BLaER1 (cell line): ENCODE measurements at regions not wholly inside any gene's neighbourhood (a gene's known extent, or its start where the extent isn't known, plus 50 kb on each side); places are given as distances from the start of the nearest gene placed in this dataset.

Source experiments
- H3K27ac ChIP-seq: shearing (Covaris generic); formaldehyde crosslinking; 2 replicates; pipeline ENCODE4 v1.8.1; 2022
- H3K27me3 ChIP-seq: shearing (Covaris generic); formaldehyde crosslinking; 2 replicates; pipeline ENCODE4 v1.8.1; 2022
- H3K36me3 ChIP-seq: shearing (Covaris generic); formaldehyde crosslinking; 2 replicates; pipeline ENCODE4 v1.8.1; 2022
- H3K4me1 ChIP-seq: shearing (Covaris generic); formaldehyde crosslinking; 2 replicates; pipeline ENCODE4 v1.8.1; 2022
- H3K4me2 ChIP-seq: shearing (Covaris generic); formaldehyde crosslinking; 2 replicates; pipeline ENCODE4 v1.8.1; 2022
- H3K4me3 ChIP-seq: shearing (Covaris generic); formaldehyde crosslinking; 2 replicates; pipeline ENCODE4 v1.8.1; 2022
- H3K9ac ChIP-seq: shearing (Covaris generic); formaldehyde crosslinking; 2 replicates; pipeline ENCODE4 v1.8.1; 2022
- H3K9me3 ChIP-seq: shearing (Covaris generic); formaldehyde crosslinking; 2 replicates; pipeline ENCODE4 v1.8.1; 2022
- H4K20me1 ChIP-seq: shearing (Covaris generic); formaldehyde crosslinking; 2 replicates; pipeline ENCODE4 v1.8.1; 2022
- Cebpa-rat ChIP-seq: shearing (Covaris generic); IDR thresholded peaks from 2 replicates; pipeline ENCODE4 v1.8.1; 2022

- no peak overlapping the region for H3K4me2 ChIP-seq
- no peak overlapping the region for H3K4me3 ChIP-seq
- TF ChIP-seq Cebpa-rat, result no peak
- H3K4me1 ChIP-seq, result no peaks in the 10 kb centered on the region
- no peak overlapping the region for H3K27ac ChIP-seq
- no peaks in the 10 kb centered on the region for H3K9me3 ChIP-seq
- no peaks in the 10 kb centered on the region for H3K36me3 ChIP-seq
- no peaks in the 10 kb centered on the region for H4K20me1 ChIP-seq
- H3K27me3 ChIP-seq, result no peaks in the 10 kb centered on the region
- H3K9ac ChIP-seq, result no peak overlapping the region
Observed at GRCh38 chr14:26395726-26396125, 202.1 kb downstream of the NOVA1 start.

DNA sequence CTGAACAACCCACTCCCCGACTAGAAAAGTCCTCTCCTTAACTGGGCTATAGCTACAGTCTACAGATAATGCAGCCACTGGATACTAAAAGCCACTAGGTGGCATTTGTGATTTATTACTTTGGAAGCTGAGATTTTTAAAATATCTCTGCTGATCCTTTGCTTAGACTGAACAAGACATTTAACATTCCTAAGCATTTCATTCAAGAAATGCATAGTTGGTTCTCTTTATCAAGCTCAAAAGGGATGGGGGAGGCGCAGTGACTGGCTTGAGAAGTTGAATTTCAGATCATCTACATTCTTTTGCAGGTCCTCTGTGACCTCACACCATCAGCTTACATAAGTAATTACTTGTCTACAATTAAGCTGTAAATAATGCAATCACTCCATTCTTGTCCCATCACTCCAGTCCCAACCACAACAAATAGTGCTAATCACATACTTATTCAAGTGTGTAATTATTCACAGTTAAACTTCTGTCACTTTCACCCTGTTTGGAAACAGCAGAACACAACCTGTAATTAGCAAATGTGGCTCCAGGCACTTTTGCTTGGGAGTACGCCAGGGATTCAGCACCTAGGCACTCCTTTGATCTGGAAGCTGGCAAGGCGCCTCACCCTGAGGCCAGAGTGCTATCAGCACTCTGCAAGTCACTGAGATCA lies 203.6 kb downstream of the NOVA1 start:
- Histone ChIP-seq H3K9me3 (no peaks in the 10 kb centered on the region), H3K27me3 (no peaks in the 10 kb centered on the region), H3K4me1 (no peaks in the 10 kb centered on the region), H3K36me3 (no peaks in the 10 kb centered on the region), H3K4me3 (no peak overlapping the region), H3K4me2 (no peak overlapping the region), H3K27ac (no peak overlapping the region), H4K20me1 (no peaks in the 10 kb centered on the region), H3K9ac (no peak overlapping the region)
- no peak for TF ChIP-seq Cebpa-rat

DNA sequence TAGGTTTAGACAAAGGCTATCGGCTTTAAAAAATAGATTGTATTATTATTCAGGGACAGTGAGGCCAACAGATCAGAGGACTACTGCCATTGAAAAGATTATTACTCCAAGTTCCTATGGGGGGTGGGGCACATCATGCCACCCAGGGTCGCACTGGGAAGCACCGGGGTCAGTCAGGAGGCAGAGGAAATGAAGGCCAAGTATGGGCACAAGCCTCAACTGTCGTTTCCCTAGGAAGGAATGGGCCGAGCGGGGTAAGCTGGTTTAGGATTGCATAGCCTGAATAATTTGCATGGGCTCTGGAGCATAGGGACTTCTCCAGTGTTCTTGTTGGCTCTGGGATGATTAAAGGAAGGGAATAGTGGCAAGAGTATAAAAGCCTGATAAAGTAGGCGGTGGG lies 205.3 kb downstream of the NOVA1 start:
- TF ChIP-seq Cebpa-rat, result no peak
- no peak overlapping the region for H3K27ac ChIP-seq
- H4K20me1 ChIP-seq, result no peaks in the 10 kb centered on the region
- no peaks in the 10 kb centered on the region for H3K4me1 ChIP-seq
- H3K9me3 ChIP-seq, result no peaks in the 10 kb centered on the region
- no peak overlapping the region for H3K4me3 ChIP-seq
- no peak overlapping the region for H3K4me2 ChIP-seq
- H3K9ac ChIP-seq, result no peak overlapping the region
- no peaks in the 10 kb centered on the region for H3K27me3 ChIP-seq
- H3K36me3 ChIP-seq, result no peaks in the 10 kb centered on the region

- no peak overlapping the region for H3K4me3 ChIP-seq
- H3K27me3 ChIP-seq, result no peaks in the 10 kb centered on the region
- no peaks in the 10 kb centered on the region for H3K4me1 ChIP-seq
- no peak overlapping the region for H3K27ac ChIP-seq
- no peak overlapping the region for H3K4me2 ChIP-seq
- no peak overlapping the region for H3K9ac ChIP-seq
- H4K20me1 ChIP-seq, result no peaks in the 10 kb centered on the region
- no peaks in the 10 kb centered on the region for H3K9me3 ChIP-seq
- no peaks in the 10 kb centered on the region for H3K36me3 ChIP-seq
- TF ChIP-seq Cebpa-rat, result no peak
Observed at GRCh38 chr14:26389646-26390508, 208.0 kb downstream of the NOVA1 start.

DNA sequence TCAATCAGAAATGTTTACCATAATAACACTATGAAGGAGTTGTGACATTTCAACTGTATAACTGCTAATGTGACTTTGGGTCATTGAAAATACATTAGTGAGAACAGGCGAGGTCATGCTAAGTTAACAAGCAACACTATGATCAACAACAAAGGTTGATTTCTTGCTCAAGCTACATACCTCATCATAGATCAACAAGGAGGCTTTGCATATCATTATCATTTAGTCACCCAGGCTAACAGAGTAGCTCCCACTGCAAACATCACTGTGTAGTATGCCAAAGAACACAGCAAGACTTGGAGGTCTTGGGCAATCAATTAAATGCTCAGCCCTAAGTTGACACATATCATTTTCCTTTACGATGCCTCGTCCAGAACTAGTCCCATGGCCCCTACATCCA lies 212.5 kb downstream of the NOVA1 start:
- no peak for TF ChIP-seq Cebpa-rat

DNA sequence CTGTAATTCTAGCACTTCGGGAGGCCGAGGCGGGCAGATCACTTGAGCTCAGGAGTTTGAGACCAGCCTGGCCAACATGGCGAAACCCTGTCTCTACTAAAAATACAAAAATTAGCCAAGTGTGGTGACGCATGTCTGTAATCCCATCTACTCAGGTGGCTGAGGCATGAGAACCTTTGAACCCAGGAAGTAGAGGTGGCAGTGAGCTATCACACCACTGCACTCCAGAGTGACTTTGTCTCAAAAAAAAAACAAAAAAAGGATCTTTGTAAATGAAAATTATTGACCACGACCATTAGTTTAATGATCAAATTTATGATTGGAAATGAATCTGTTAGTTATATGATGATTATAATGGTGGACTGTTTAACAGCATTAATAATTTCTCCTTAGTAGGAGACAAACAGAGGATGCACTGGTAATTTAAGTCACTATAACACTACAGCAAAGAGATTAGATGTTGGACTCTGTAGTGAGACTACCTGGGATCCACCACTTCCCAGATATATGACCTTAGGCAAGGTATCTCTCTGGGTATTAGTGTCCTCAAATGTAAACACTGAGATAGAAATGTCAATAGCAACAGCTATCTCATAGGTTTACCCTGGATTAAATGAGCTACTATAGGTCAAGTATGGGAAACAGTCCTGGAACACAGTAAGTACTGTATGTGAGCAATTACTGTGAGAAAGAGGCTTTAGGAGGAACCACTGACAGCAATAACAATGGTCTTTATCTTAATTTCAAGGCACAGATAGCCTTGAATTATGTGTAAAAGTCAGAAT lies 214.7 kb downstream of the NOVA1 start:
- no peak overlapping the region for H3K4me3 ChIP-seq
- no peak overlapping the region for H3K4me2 ChIP-seq
- no peak overlapping the region for H3K27ac ChIP-seq
- no peak for TF ChIP-seq Cebpa-rat
- H4K20me1 ChIP-seq, result no peaks in the 10 kb centered on the region
- no peaks in the 10 kb centered on the region for H3K27me3 ChIP-seq
- H3K9ac ChIP-seq, result no peak overlapping the region
- peaks cover 4% of the 10 kb centered on the region; the same call in 1 of the 2 replicates for H3K4me1 ChIP-seq
- H3K9me3 ChIP-seq, result 0 out of 2 replicates have a peak, but pooled peaks cover 8% of the 10 kb centered on the region
- H3K36me3 ChIP-seq, result no peaks in the 10 kb centered on the region

More for the DNA sequence above, 212.5 kb downstream of the NOVA1 start:
- H3K36me3 ChIP-seq, result no peaks in the 10 kb centered on the region
- no peak overlapping the region for H3K4me3 ChIP-seq
- no peak overlapping the region for H3K9ac ChIP-seq
- H4K20me1 ChIP-seq, result no peaks in the 10 kb centered on the region
- H3K27ac ChIP-seq, result no peak overlapping the region
- peaks cover 4% of the 10 kb centered on the region; the same call in 1 of the 2 replicates for H3K4me1 ChIP-seq
- no peaks in the 10 kb centered on the region for H3K27me3 ChIP-seq
- H3K4me2 ChIP-seq, result no peak overlapping the region
- no peaks in the 10 kb centered on the region for H3K9me3 ChIP-seq

DNA sequence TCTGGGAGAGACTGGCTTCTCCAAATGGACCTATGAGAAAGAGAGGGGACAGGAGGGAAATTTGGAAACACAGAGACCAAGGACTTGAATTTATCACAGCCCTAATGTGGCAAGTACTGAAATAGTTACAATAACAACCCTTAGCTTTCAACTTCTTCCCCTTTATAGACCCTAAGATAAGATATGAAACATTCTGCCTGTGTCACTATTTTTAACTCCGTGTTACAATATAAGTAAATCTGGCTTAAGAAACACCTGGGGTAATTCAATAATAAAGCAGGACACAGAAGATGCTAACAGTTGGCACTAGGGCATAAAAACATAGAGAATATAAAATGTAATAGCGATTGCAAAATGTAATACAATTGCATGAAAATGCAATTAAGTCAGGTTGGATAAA lies 216.4 kb downstream of the NOVA1 start:
- Histone ChIP-seq H3K4me3 (no peak overlapping the region), H3K36me3 (no peaks in the 10 kb centered on the region), H3K27me3 (no peaks in the 10 kb centered on the region), H4K20me1 (no peaks in the 10 kb centered on the region), H3K27ac (no peak overlapping the region), H3K4me1 (peaks cover 4% of the 10 kb centered on the region; the same call in 1 of the 2 replicates), H3K4me2 (no peak overlapping the region), H3K9ac (no peak overlapping the region), H3K9me3 (0 out of 2 replicates have a peak, but pooled peaks cover 8% of the 10 kb centered on the region)
- TF ChIP-seq Cebpa-rat, result no peak

DNA sequence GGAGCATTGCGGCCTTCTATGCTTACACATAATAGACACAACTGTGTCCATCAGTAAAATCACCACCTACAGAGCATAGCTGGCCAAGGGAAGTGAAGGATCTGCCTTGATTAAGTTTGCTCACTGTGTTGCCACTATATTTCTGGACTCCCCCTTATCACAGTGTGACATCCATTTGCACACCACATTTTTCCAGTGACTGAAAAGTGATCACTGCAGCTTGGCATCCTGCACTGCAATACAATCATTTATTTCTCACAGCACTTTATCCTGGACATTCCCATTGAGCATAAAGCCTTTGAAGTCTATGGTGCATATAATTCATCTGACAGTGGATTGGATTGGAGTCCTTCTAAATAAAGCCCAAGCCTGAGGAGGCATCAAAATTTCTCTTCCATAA lies 217.2 kb downstream of the NOVA1 start:
- H3K36me3 ChIP-seq, result no peaks in the 10 kb centered on the region
- no peak overlapping the region for H3K9ac ChIP-seq
- no peaks in the 10 kb centered on the region for H3K27me3 ChIP-seq
- 0 out of 2 replicates have a peak, but pooled peaks cover 8% of the 10 kb centered on the region for H3K9me3 ChIP-seq
- peaks cover 4% of the 10 kb centered on the region; the same call in 1 of the 2 replicates for H3K4me1 ChIP-seq
- no peak overlapping the region for H3K4me2 ChIP-seq
- no peak overlapping the region for H3K27ac ChIP-seq
- H4K20me1 ChIP-seq, result no peaks in the 10 kb centered on the region
- no peak for TF ChIP-seq Cebpa-rat
- no peak overlapping the region for H3K4me3 ChIP-seq

GRCh38 chr14:26379951-26380350 lies 217.9 kb downstream of the NOVA1 start:
- H3K27me3 ChIP-seq, result no peaks in the 10 kb centered on the region
- H3K36me3 ChIP-seq, result no peaks in the 10 kb centered on the region
- no peaks in the 10 kb centered on the region for H4K20me1 ChIP-seq
- 0 out of 2 replicates have a peak, but pooled peaks cover 8% of the 10 kb centered on the region for H3K9me3 ChIP-seq
- TF ChIP-seq Cebpa-rat, result no peak
- H3K4me1 ChIP-seq, result peaks cover 4% of the 10 kb centered on the region; the same call in 1 of the 2 replicates
- no peak overlapping the region for H3K27ac ChIP-seq
- no peak overlapping the region for H3K4me2 ChIP-seq
- H3K4me3 ChIP-seq, result no peak overlapping the region
- H3K9ac ChIP-seq, result no peak overlapping the region
